GM19240 (cell line): ENCODE measurements at regions not wholly inside any gene's neighbourhood (a gene's known extent, or its start where the extent isn't known, plus 50 kb on each side); places are given as distances from the start of the nearest gene placed in this dataset.

ENCODE experiments used
- DNase-seq: peaks from one replicate; pipeline ENCODE4 v3.0.0; 2011; ENCODE audit warnings: low spot score; ENCODE audit not compliant: insufficient read length

DNA sequence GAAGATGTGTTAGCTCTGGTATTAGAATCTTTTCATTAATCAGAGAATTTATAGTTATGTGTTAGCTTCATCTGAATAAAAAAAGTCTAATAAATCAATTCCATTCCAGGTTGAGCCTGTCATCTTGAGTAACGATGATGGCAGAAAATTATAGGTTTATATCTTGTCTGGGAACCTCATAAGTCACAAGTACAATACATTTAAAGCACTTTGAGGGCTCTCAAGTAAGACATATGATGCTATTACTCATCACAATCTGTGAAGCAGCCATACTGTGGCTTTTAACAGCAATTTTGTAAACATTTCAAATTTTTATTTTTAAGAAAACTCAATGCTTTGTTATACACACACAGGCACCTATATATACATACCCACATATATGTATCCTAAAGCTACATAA is 484.1 kb upstream of the VRK2 start:
- DNase-seq = no peak

DNA sequence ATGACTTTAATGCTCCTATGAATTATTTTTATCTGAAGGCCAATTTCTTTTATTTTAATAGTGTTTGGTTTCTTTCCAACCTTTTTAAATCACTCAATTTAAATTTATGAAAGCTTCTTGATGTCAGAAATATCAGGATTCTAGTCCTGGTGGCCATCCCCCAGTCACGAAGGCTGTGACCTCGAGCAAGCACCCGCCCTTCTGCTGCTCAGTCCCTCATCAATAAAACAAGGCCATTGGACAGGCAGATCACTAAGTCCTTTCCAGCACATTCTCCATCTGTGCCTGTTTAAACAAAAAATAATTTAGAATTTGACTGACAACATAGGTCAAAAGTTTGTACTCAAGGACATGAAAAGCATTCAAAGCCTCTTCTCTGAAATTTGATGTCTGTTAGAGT is 483.6 kb upstream of the VRK2 start:
- DNase-seq = no peak

DNA sequence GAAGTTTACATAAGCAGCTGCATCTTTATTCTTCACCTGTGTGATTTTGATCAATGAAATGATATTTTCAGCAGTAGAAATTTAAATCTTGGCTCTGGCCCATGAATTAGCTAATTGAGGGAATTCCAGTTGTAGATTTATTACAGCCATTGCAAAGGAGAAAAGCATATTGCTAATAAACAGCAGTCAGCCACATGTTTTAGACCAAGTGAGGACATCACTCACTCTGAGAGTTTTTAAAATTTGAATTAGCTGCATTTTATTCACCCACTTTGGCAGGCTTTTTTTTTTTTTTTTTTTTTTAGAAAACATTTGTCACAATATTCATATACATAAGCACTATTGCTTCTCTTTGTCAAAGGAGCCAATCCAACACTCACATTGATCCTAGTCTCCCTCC is 479.4 kb upstream of the VRK2 start:
- no peak for DNase-seq

DNA sequence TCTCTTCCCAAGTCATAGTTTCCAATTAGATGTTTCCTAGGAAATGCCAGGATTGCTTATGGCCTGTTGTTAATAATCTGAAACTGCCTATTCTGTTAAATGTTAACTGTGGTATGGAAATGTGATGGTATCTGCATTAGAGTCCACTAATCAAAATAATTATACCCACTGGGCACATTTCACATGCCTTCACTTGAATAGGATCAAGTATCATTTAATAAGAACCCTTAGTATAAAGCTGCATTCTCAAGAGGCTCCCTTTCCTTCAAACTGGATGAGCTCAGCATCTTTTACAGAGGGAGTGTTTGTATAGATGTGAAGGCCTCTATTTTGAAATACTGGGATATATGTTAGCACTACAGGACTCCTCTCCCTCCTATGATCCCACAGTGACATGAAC is 477.2 kb upstream of the VRK2 start:
- DNase-seq = no peak

DNA sequence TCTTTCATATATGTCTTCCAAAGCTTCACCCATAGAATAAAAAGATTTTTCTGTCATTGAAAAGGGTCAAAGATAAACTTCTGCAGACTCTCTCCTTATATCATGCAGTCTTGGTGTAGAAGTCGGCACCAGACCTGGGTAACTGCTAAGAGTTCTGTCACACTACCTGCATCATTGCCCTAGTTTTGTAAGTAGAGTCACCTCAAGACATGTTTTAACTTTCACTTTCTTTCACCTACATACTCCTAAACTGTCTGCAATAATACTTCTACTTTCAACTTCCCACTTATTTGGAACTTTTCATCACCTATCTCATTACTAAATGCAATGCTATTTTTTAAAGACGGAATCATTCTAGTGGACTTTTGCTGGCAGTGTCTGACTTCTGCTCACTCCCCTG is 475.6 kb upstream of the VRK2 start:
- DNase-seq = no peak

DNA sequence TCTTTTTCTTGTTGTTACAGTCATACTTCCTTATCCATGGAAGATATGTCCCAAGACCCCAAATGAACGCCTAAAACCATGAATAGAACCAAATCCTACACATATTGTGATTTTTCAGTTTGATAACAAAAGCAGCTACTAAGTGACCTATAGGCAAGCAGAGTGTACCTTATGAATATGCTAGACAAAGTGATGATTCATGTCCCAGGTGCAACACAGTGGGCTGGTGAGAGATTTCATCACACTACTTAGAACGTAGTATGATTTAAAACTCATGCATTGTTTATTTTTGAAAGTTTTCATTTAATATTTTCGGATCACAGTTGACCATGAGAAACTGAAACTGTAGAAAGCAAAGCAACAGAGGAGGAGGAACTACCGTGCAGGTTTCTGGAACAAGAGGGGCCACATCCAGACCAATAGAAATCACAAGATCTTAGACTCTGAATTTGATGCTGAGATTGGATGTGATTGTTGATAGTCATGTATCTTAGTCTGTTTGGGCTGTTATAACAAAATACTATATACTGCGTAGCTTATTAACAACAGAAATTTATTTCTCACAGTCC is 470.8 kb upstream of the VRK2 start:
- no peak for DNase-seq

DNA sequence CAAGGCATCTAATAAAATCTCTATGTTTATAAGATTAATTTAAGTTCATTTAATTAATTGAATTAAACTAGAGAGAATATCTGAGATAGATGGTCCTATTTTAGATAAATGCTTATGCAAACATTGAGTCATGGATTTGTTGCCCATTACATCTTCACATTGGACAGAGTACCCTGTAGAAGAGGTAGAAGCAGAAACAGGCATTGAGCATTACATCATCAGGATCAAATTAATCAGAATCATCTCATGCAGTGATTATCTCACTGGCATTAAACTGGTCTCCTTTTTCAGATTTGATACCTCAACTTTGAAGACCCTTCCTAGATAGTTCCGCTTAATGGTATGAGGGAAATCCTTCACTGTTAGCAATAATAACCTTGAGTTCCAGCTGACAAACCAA is 469.6 kb upstream of the VRK2 start:
- DNase-seq = no peak

DNA sequence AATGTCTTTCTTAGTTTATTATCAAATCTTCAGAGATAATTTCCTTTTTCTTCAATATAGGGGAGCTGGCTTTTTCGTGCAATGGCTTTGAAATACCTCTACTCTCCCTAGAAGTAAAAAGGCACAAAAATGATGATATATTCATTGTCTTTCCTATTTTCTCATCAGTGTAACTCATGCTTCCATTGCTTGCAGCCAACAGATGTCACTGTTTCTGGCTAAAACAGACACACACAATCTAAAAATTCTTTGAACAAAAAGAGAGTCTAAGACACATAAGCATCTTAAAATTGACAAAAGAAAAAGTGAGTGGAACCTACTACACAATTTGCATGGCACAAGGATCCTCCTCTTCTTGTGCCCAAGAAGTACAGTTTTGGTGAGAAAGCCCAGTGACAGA is 448.7 kb upstream of the VRK2 start:
- no peak for DNase-seq

DNA sequence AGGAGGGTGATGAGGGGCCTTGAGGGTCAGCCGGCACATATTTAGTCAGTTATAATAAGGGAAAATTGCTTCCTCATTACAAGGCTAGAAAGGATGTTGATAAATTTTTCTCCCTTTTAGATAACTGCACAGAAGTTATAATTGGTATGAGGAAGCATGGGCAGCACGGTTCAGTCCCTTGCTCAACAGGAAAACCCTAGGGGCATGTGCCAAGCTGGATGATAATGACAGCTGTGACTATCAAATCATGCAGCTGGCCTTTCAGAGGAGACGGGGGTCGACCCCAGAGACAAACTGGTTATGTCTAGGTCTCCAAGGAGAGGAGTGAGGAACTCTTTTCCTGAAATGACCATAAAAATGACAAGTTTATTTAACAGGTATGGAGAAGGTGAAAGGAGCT is 448.1 kb upstream of the VRK2 start:
- DNase-seq = no peak

DNA sequence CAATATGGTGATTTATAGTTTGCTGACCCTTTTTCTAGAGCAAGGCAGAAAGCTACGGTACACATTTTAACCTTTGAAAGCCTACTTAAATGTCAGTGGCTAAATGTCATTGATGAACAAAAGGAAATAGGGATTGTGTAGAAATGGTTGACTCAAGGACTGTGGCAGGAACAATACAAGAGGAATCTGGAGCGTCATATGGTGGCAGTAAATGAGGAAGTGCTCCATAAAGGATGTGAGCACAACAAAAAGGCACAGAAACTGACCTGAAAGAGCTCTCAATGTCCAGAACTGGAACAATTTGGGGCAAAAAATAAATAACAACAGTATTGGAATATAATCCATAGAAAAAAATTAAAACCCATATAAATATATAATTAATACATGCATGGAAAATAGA is 443.9 kb upstream of the VRK2 start:
- DNase-seq = no peak

DNA sequence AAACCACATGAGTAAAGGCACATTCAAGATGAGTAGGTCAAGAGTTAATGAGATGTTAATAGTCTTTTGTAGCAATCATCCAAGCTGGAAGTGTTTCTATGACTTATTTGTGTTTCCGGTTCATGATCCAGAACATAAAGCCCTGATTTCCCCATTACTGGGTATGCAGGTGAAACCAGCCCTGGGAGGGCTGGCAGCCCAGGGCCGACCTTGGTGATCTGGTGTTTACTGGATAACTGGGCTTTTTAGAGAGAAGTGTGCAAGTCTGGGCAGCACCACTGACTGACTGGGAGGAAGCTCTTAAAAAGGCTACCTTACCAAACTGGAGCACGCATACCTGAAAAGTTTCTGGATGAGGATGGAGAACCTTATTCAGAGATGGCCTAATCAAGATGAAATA is 431.6 kb upstream of the VRK2 start:
- no peak for DNase-seq

DNA sequence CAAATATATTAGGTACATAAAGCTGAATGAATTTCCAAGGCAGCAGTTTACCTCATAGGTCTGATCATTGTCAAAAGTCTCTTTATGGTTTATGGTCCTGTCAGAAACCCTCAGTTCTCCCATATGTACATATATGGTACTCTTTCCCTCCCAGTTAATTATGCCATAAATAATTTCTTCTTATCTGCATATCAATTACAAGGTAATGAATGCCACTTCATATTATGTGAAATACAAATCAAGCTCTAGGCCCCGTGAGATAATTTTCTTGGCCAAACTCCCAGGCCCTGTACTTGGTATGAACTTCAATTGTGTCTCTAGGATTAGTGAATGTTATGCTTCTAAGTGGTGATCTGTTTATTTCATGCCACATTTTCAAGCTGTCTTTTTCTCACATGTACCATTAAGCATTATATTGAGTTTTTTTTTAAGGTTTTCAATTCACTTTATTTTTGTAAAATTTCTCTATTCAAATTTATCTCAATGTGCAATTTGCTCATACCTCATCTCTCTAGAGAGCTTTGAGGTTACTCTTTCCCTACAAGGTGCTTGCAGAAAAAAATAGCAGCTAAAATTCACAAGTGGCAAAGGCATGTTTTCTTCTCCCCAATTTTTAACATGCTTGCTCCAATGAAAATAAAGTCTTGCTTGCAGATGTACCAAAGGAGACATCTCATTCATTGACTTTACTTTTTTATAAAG is 430.6 kb upstream of the VRK2 start:
- DNase-seq = no peak

DNA sequence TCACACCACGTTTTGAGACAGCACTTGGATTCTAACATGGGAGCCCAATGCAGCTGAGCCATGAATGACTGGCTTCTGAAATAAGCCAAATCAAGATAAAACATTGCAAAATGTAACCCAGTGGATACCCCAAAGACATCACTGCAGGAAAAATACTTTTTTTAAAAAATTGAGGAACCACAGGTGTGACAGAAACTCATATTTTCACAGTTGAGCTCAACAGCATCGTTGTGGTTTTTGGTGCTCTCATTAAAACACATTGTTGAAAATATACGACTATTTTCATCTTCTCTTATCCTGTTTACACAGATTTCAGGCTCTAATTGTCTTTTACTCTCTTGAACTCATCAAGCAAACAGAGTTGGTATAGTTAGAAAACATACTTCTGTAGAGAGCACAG is 429.3 kb upstream of the VRK2 start:
- no peak for DNase-seq

DNA sequence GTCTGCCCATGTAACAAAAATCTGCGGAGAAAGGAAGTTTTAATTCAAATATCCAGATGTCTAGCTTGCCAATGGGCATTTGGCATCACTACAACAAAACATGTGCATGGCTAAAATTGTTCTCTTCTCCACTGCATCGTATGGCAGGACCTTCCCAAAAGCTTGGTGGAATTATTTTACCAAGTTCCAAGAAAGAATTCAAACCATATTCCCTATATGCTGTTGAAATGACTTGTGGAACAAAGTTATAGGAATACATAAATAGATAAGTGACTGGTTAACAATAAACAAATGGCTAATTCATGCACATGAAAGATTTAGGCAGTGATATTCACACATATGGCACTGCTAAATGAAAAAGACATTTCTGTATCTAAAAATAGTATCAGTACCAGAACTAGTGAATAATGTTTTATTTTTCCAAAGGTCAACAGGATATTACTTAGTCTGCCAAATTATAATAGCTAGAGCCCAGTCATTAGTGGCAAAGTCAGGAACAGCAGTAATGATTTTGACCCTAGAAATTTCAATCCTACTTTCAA is 425.4 kb upstream of the VRK2 start:
- no peak for DNase-seq

DNA sequence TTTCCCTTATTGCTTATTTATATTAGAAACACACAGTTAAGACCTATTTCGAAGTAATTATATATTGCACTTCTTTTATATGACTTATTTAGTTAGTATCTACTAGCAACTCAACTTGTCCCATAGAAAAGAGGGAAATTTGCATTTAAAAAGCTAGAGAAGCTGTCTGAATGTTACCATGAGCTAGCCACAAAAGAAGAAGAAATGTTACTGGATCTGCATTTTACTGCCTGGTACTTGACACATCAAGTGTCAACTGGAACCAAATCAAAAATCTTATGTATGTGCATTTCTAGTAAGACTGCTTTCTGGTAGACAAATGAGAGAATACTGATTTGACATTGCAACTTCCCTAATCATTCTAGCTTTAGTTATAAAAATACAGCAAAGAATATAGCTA is 424.6 kb upstream of the VRK2 start:
- DNase-seq = no peak

DNA sequence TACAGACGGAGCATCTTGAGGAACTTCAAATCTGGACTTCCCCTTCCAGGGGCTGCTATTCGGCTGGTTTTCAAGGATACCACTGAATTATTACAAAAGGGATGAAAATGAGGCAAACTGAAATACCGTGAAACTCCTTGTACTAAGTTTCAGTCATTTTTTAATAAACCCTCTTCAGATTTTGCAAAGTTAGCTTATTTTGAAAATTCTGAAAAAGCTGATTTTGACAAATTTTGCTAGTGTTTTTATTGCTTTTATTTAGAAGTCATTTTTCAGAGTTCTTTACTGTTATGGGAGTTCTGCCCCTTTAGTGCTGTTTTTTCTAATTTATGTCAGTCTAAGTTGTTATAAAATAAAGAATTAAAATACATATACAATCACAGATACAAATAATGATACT is 390.4 kb upstream of the VRK2 start:
- no peak for DNase-seq

DNA sequence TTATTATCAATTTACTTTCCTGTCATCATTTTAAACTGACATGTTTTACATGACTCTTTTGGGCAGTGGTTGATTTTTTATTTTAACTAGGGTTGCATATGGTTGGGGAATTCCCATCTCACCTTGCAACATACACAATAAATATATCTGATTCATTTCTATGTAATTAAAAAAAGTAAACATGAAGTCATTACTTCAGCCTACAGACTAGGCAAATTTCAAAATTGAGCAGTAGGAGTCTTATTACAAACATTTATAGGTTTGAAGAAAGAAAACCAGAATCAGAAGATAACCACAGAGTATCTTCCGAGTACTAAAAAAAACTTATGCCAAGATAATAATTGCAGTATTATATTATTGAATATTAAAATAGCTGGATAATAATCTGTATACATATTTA is 377.0 kb upstream of the VRK2 start:
- DNase-seq = no peak

DNA sequence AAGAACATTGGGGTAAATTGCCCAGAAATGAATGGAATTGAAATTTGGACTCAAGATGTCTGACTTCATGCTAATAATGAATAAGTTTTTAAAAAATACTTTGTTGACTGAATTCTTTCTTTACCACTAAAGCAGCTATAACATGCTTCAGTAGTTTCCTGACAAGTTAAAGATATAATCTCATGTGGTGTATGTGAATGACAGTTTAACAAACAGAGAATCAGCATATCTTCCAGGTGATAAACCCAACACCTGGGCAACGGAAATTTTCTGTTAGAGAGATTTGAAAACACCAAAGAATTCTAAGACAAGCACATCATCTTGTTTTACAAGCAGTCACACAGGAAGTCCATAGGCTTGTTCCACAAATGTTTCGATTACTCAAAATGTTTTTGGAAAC is 372.6 kb upstream of the VRK2 start:
- DNase-seq = no peak

DNA sequence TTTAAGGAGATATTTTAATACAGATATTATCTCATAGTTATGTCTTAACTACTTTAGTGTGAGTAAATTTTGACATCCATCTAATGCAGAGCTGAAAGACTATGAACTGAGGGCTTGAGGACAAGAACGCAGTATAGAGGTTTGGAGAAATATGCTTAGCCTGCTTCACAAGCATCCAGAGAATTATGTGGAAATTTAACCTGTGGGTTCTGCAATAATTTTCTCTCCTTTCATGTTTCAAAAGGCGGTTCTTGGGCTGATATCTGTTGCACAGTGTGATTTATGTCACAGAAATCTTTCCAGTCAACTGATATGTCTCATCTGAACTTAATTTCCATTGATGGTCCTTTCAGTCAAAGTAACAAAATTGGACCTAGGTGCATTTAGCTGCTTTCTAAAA is 371.9 kb upstream of the VRK2 start:
- no peak for DNase-seq

DNA sequence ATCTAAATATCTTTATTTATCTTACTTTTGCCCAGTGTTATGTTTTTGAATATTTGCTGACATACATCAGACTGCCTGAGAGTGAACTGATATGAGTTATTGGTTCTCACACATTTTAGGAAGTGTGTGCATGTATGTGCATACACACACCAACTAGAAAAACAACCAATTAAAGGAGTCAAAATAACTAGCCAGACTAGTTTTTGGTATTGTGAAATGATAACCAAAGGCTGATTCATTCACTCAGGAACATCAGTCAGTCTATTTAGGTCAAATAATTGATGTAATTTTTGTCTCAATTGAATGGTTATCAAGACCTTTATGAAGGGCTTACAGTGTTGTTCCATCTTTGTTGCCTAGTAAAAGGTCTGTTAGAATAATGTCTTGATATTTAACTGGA is 369.3 kb upstream of the VRK2 start:
- no peak for DNase-seq

DNA sequence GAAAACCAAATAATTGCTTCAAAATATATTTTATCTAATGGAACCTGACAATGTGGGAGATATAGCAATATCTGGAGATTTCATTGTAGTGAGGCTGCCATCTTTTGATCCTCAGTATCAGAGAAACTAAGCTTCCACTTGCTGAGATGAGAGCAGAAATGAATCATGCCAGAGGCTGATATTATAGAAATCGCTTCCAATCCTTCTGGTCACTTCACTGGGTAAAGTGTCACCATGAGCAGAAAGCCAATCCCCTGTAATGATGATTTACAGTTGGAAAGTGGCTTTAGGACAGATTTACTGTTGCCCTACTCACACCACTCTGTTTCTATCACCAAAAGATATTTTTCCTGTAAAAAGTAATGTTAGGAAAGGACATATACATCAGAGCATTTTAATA is 365.0 kb upstream of the VRK2 start:
- no peak for DNase-seq

DNA sequence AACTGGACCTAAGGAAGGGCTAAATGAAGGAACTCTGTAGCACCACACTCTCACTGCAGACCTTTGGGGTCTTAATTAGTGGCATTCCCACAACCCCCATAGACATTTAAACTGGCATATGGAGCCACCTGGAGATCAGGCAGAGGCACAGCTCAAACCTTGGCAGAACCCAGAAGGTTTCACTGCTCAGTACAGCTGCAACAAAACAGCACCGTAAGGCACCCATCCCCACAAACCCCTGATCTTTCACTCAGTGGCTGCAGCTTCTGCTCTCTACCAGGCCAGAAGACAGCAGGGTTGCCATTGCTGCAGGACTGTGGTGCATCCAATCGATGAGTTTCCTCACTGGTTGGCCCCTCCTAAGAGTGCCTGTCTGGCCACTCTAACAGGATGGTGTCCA is 361.6 kb upstream of the VRK2 start:
- no peak for DNase-seq

DNA sequence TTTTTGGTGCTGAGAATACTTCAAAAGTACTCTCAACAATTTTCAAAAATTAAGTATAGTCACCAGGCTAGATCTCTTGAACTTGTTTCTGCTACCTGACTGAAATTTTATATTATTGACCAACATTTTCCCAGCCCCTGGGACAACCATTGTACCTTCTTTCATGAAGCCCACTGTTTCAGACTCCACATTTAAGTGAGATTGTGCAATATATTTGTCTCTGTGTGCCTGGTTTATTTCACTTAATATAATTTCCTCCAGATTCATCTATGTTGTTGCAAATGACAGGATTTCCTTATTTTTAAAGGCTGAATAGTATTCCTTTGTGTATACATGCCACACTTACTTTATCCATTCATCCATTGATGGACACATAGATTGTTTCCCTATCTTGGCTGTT is 354.2 kb upstream of the VRK2 start:
- no peak for DNase-seq

DNA sequence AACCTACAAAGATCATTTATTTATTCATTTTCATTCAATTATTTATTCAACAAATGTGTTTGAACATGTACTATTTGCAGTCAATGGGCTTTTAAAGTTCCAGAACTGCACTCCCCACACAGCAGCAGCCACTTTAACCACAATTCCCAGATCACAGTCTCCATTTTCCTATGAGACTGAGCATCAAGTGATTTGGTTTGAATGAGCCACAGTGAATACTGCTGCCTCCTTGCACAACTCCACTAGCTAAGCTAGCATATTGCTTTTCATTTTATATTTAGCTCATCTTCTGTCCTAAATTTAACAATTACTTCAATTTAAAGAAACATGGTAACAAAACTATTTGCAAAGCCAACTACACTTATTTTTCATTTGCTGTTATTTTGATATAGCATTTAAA is 353.4 kb upstream of the VRK2 start:
- DNase-seq = no peak
